GM12873 (cell line): ENCODE measurements at regions not wholly inside any gene's neighbourhood (a gene's known extent, or its start where the extent isn't known, plus 50 kb on each side); places are given as distances from the start of the nearest gene placed in this dataset.

Experiments
- CTCF ChIP-seq: IDR thresholded peaks from 2 replicates; pipeline ENCODE4 v1.5.1; 2012; ENCODE audit warnings: low read depth, mild to moderate bottlenecking, moderate library complexity, low read length, control low read depth; ENCODE audit not compliant: insufficient read depth; ENCODE audit errors: missing control alignments

GRCh38 chr2:104749856-104750460, 104.0 kb upstream of the POU3F3 start:
- TF ChIP-seq CTCF = no peak

- no peak for TF ChIP-seq CTCF
Observed at GRCh38 chr2:104752504-104752903, 101.4 kb upstream of the POU3F3 start.

- TF ChIP-seq CTCF = no peak
Observed at GRCh38 chr2:104755026-104755878, 98.7 kb upstream of the POU3F3 start.

GRCh38 chr2:104756118-104756517, 97.8 kb upstream of the POU3F3 start:
- no peak for TF ChIP-seq CTCF

GRCh38 chr2:104757056-104757455, 96.9 kb upstream of the POU3F3 start:
- TF ChIP-seq CTCF = no peak

GRCh38 chr2:104758199-104758620, 95.7 kb upstream of the POU3F3 start:
- TF ChIP-seq CTCF = no peak

GRCh38 chr2:104762031-104762430, 91.9 kb upstream of the POU3F3 start:
- TF ChIP-seq CTCF = no peak
